HUES48 (cell line): ENCODE measurements at regions not wholly inside any gene's neighbourhood (a gene's known extent, or its start where the extent isn't known, plus 50 kb on each side); places are given as distances from the start of the nearest gene placed in this dataset.
"Not testable (repeated sequence)": the region's sequence is repeated elsewhere in the genome, so short reads cannot be mapped to it uniquely, and the experiment has no call there.

Experiments
- H3K27ac ChIP-seq: one replicate; pipeline ENCODE4 v1.7.0; 2013; ENCODE audit warnings: low read depth, low read length, inconsistent platforms
- H3K27me3 ChIP-seq: 2 replicates; pipeline ENCODE4 v1.6.1; 2013; ENCODE audit warnings: mild to moderate bottlenecking, low read length; ENCODE audit not compliant: control insufficient read depth, insufficient read depth
- H3K36me3 ChIP-seq: 2 replicates; pipeline ENCODE4 v1.6.1; 2013; ENCODE audit warnings: low read length; ENCODE audit not compliant: control insufficient read depth, insufficient read depth
- H3K4me1 ChIP-seq: 2 replicates; pipeline ENCODE4 v1.6.1; 2013; ENCODE audit warnings: mild to moderate bottlenecking, low read length; ENCODE audit not compliant: control insufficient read depth, insufficient read depth
- H3K4me3 ChIP-seq: 2 replicates; pipeline ENCODE4 v1.5.1; 2013; ENCODE audit warnings: mild to moderate bottlenecking, low read depth, low read length
- H3K9ac ChIP-seq: 2 replicates; pipeline ENCODE4 v1.6.1; 2013; ENCODE audit warnings: mild to moderate bottlenecking, low read depth, low read length, moderate library complexity
- H3K9me3 ChIP-seq: 2 replicates; pipeline ENCODE4 v1.6.1; 2013; ENCODE audit warnings: low read length; ENCODE audit not compliant: control insufficient read depth, insufficient read depth

GRCh38 chrX:76617020-76617419 lies 189.5 kb downstream of the MAGEE1 start:
- peaks cover 75% of the 10 kb centered on the region for H3K9me3 ChIP-seq

GRCh38 chrX:76643590-76643989 lies 216.1 kb downstream of the MAGEE1 start:
- H3K4me1 ChIP-seq: no peaks in the 10 kb centered on the region
- no peaks in the 10 kb centered on the region for H3K36me3 ChIP-seq
- H3K27ac ChIP-seq: no peak overlapping the region
- H3K9me3 ChIP-seq: peaks cover 97% of the 10 kb centered on the region
- H3K27me3 ChIP-seq: no peaks in the 10 kb centered on the region
- no peak overlapping the region for H3K9ac ChIP-seq
- H3K4me3 ChIP-seq: no peak overlapping the region

More at GRCh38 chrX:76617020-76617419, 189.5 kb downstream of the MAGEE1 start:
- Histone ChIP-seq H3K27me3 (no peaks in the 10 kb centered on the region), H3K9ac (no peak overlapping the region), H3K36me3 (no peaks in the 10 kb centered on the region), H3K4me1 (no peaks in the 10 kb centered on the region), H3K27ac (no peak overlapping the region), H3K4me3 (no peak overlapping the region)

- not testable (repeated sequence) for H3K36me3 ChIP-seq, H3K4me3 ChIP-seq, H3K27me3 ChIP-seq, H3K9ac ChIP-seq, H3K4me1 ChIP-seq, H3K27ac ChIP-seq
- peaks cover 73% of the 10 kb centered on the region for H3K9me3 ChIP-seq
Measured at GRCh38 chrX:76651369-76651768, 223.9 kb downstream of the MAGEE1 start.

- H3K36me3 ChIP-seq: no peaks in the 10 kb centered on the region
- H3K27me3 ChIP-seq: no peaks in the 10 kb centered on the region
- no peak overlapping the region for H3K27ac ChIP-seq
Measured at GRCh38 chrX:76657499-76657898, 230.0 kb downstream of the MAGEE1 start.

More at GRCh38 chrX:76657499-76657898, 230.0 kb downstream of the MAGEE1 start:
- no peak overlapping the region for H3K4me3 ChIP-seq
- no peaks in the 10 kb centered on the region for H3K4me1 ChIP-seq
- peaks cover 63% of the 10 kb centered on the region for H3K9me3 ChIP-seq
- H3K9ac ChIP-seq: no peak overlapping the region
